ENCODE measurements at regions not wholly inside any gene's neighbourhood (a gene's known extent, or its start where the extent isn't known, plus 50 kb on each side); places are given as distances from the start of the nearest gene placed in this dataset.

GRCh38 chr5:20678386-20678785, 690.4 kb upstream of the CDH18 start:
- DNase-seq (ENCODE audit: low spot score), result no peak

GRCh38 chr5:20660588-20660987, 672.6 kb upstream of the CDH18 start:
- no peak for DNase-seq (ENCODE audit: low spot score)

GRCh38 chr5:20656262-20656661, 668.3 kb upstream of the CDH18 start:
- no peak for DNase-seq (ENCODE audit: low spot score)

- DNase-seq (ENCODE audit: low spot score), result no peak
These were observed 667.2 kb upstream of the CDH18 start for GRCh38 chr5:20655211-20655610.

- DNase-seq (ENCODE audit: low spot score), result no peak
These were observed 666.7 kb upstream of the CDH18 start for GRCh38 chr5:20654746-20655145.

- DNase-seq (ENCODE audit: low spot score), result no peak
These were observed 666.0 kb upstream of the CDH18 start for GRCh38 chr5:20654033-20654432.

- no peak for DNase-seq (ENCODE audit: low spot score)
These were observed 662.0 kb upstream of the CDH18 start for GRCh38 chr5:20649966-20650365.

- DNase-seq (ENCODE audit: low spot score), result no peak
These were observed 661.0 kb upstream of the CDH18 start for GRCh38 chr5:20648981-20649380.

GRCh38 chr5:20636686-20637085, 648.7 kb upstream of the CDH18 start:
- no peak for DNase-seq (ENCODE audit: low spot score)

- no peak for DNase-seq (ENCODE audit: low spot score)
These were observed 631.6 kb upstream of the CDH18 start for GRCh38 chr5:20619591-20619990.

- no peak for DNase-seq (ENCODE audit: low spot score)
These were observed 630.3 kb upstream of the CDH18 start for GRCh38 chr5:20618340-20618739.

GRCh38 chr5:20617841-20618240, 629.8 kb upstream of the CDH18 start:
- DNase-seq (ENCODE audit: low spot score), result peak; percentile 6

- DNase-seq (ENCODE audit: low spot score), result no peak
These were observed 628.0 kb upstream of the CDH18 start for GRCh38 chr5:20615888-20616563.

GRCh38 chr5:20611620-20612019, 623.6 kb upstream of the CDH18 start:
- no peak for DNase-seq (ENCODE audit: low spot score)

- no peak for DNase-seq (ENCODE audit: low spot score)
These were observed 622.7 kb upstream of the CDH18 start for GRCh38 chr5:20610681-20611080.

GRCh38 chr5:20609126-20609525, 621.1 kb upstream of the CDH18 start:
- no peak for DNase-seq (ENCODE audit: low spot score)

- no peak for DNase-seq (ENCODE audit: low spot score)
These were observed 620.6 kb upstream of the CDH18 start for GRCh38 chr5:20608567-20608966.

GRCh38 chr5:20605732-20606525, 617.9 kb upstream of the CDH18 start:
- DNase-seq (ENCODE audit: low spot score), result no peak

- DNase-seq (ENCODE audit: low spot score), result no peak
These were observed 617.0 kb upstream of the CDH18 start for GRCh38 chr5:20604992-20605391.

GRCh38 chr5:20601678-20602100, 613.7 kb upstream of the CDH18 start:
- no peak for DNase-seq (ENCODE audit: low spot score)

- DNase-seq (ENCODE audit: low spot score), result no peak
These were observed 602.4 kb upstream of the CDH18 start for GRCh38 chr5:20590356-20590755.

- DNase-seq (ENCODE audit: low spot score), result peak; percentile 27
These were observed 587.6 kb upstream of the CDH18 start for GRCh38 chr5:20575571-20575970.

GRCh38 chr5:20574576-20574975, 586.6 kb upstream of the CDH18 start:
- no peak for DNase-seq (ENCODE audit: low spot score)
